ENCODE measurements at regions not wholly inside any gene's neighbourhood (a gene's known extent, or its start where the extent isn't known, plus 50 kb on each side); places are given as distances from the start of the nearest gene placed in this dataset.

- Mint-ChIP-seq H3K27ac (ENCODE audit: unreplicated experiment) (no peak overlapping the region), H3K27me3 (ENCODE audit: unreplicated experiment) (no peaks in the 10 kb centered on the region), H3K4me1 (ENCODE audit: low read depth, unreplicated experiment) (no peaks in the 10 kb centered on the region), H3K36me3 (ENCODE audit: unreplicated experiment) (no peaks in the 10 kb centered on the region), H3K4me3 (ENCODE audit: unreplicated experiment) (no peak overlapping the region), H3K9me3 (ENCODE audit: unreplicated experiment) (no peaks in the 10 kb centered on the region)
- TF ChIP-seq CTCF (IDR thresholded peaks at IDR 0.05; ENCODE audit: partially characterized antibody, unreplicated experiment): no peak
- no peak for DNase-seq
Measured at GRCh38 chr6:63371104-63371715, 51.4 kb upstream of the LGSN start.

- Mint-ChIP-seq H3K9me3 (ENCODE audit: unreplicated experiment) (no peaks in the 10 kb centered on the region), H3K27me3 (ENCODE audit: unreplicated experiment) (no peaks in the 10 kb centered on the region), H3K4me3 (ENCODE audit: unreplicated experiment) (no peak overlapping the region), H3K4me1 (ENCODE audit: low read depth, unreplicated experiment) (peaks cover 3% of the 10 kb centered on the region), H3K36me3 (ENCODE audit: unreplicated experiment) (no peaks in the 10 kb centered on the region), H3K27ac (ENCODE audit: unreplicated experiment) (no peak overlapping the region)
- no peak for TF ChIP-seq CTCF (IDR thresholded peaks at IDR 0.05; ENCODE audit: partially characterized antibody, unreplicated experiment)
- DNase-seq: no peak
Measured at GRCh38 chr6:63372951-63373533, 53.3 kb upstream of the LGSN start.

- DNase-seq: no peak
- Mint-ChIP-seq H3K9me3 (ENCODE audit: unreplicated experiment) (no peaks in the 10 kb centered on the region), H3K27me3 (ENCODE audit: unreplicated experiment) (no peaks in the 10 kb centered on the region), H3K36me3 (ENCODE audit: unreplicated experiment) (no peaks in the 10 kb centered on the region), H3K27ac (ENCODE audit: unreplicated experiment) (no peak overlapping the region), H3K4me1 (ENCODE audit: low read depth, unreplicated experiment) (no peaks in the 10 kb centered on the region), H3K4me3 (ENCODE audit: unreplicated experiment) (no peak overlapping the region)
- TF ChIP-seq CTCF (IDR thresholded peaks at IDR 0.05; ENCODE audit: partially characterized antibody, unreplicated experiment): no peak
Measured at GRCh38 chr6:63389191-63389844, 69.5 kb upstream of the LGSN start.

DNA sequence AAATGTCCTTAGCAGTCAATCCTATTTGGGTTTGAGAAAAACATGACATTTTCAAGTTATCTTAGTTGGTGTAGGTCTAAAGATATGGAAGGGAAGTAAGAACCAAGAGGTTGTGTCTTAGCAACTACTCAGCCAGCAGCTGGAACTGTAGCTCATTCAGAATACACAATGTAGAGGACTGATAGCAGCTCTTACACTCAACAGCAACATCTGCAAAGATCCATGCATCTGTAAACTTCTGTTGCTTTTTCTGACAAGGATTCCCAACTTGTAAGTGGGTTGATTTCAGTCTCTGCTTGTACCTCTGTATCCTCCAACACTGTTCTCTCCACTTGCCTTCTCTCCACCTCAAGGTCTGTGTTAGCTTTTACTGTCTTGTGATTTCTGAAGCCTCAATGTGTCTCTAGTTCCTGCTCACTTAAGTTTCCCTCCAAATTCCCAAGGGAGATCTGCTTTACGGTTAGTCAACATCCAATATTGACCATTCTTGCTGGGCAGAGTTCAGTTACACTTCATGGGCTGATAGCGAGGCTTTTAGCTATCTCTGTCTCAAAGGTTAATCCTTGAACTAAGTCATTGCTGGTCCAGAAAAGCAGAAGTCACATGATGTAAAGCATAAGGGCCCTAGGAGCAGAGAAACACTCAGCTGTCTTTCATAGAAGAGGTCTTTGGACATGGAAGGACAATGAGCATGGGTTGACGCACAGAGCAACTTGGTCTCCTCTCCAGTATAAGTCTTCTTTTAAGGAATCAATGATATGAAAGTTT, 71.6 kb upstream of the LGSN start:
- DNase-seq: no peak
- Mint-ChIP-seq H3K9me3 (ENCODE audit: unreplicated experiment) (no peaks in the 10 kb centered on the region), H3K4me1 (ENCODE audit: low read depth, unreplicated experiment) (no peaks in the 10 kb centered on the region), H3K27ac (ENCODE audit: unreplicated experiment) (no peak overlapping the region), H3K4me3 (ENCODE audit: unreplicated experiment) (no peak overlapping the region), H3K27me3 (ENCODE audit: unreplicated experiment) (no peaks in the 10 kb centered on the region), H3K36me3 (ENCODE audit: unreplicated experiment) (no peaks in the 10 kb centered on the region)
- TF ChIP-seq CTCF (IDR thresholded peaks at IDR 0.05; ENCODE audit: partially characterized antibody, unreplicated experiment): no peak

Data from glutamatergic neuron (in vitro differentiated cells).